ENCODE measurements at regions not wholly inside any gene's neighbourhood (a gene's known extent, or its start where the extent isn't known, plus 50 kb on each side); places are given as distances from the start of the nearest gene placed in this dataset.

- Histone ChIP-seq H3K27ac (ENCODE audit: low read length) (no peak overlapping the region), H2AFZ (ENCODE audit: low read depth, low read length) (no peak overlapping the region), H3K9me3 (ENCODE audit: insufficient read depth, low read length) (no peaks in the 10 kb centered on the region), H3K4me3 (ENCODE audit: low read length) (no peak overlapping the region), H3K4me1 (ENCODE audit: low read length) (no peaks in the 10 kb centered on the region), H3K4me2 (ENCODE audit: low read length) (no peak overlapping the region), H4K20me1 (ENCODE audit: insufficient read depth, low read length) (no peaks in the 10 kb centered on the region), H3K36me3 (replicated peaks; ENCODE audit: low read depth, low read length) (no peaks in the 10 kb centered on the region), H3K27me3 (ENCODE audit: low read depth, low read length) (peaks cover 12% of the 10 kb centered on the region; the same call in 1 of the 2 replicates), H3K9ac (ENCODE audit: low read length) (no peak overlapping the region), H3K79me2 (ENCODE audit: low read length) (no peaks in the 10 kb centered on the region)
- no peak for TF ChIP-seq CTCF (IDR thresholded peaks at IDR 0.05; ENCODE audit: low read depth, low read length)
- no peak for TF ChIP-seq EZH2phosphoT487 (IDR thresholded peaks at IDR 0.05; ENCODE audit: low read depth)
Observed at GRCh38 chr11:15609445-15609844, 494.7 kb downstream of the INSC start.

GRCh38 chr11:15610881-15611280, 496.2 kb downstream of the INSC start:
- TF ChIP-seq EZH2phosphoT487 (IDR thresholded peaks at IDR 0.05; ENCODE audit: low read depth) (no peak), CTCF (IDR thresholded peaks at IDR 0.05; ENCODE audit: low read depth, low read length) (no peak)
- H3K4me3 ChIP-seq (ENCODE audit: low read length), result no peak overlapping the region
- H3K79me2 ChIP-seq (ENCODE audit: low read length), result no peaks in the 10 kb centered on the region
- no peaks in the 10 kb centered on the region for H3K4me1 ChIP-seq (ENCODE audit: low read length)
- H3K4me2 ChIP-seq (ENCODE audit: low read length), result no peak overlapping the region
- H2AFZ ChIP-seq (ENCODE audit: low read depth, low read length), result no peak overlapping the region
- H3K9ac ChIP-seq (ENCODE audit: low read length), result no peak overlapping the region
- H3K27ac ChIP-seq (ENCODE audit: low read length), result no peak overlapping the region
- peaks cover 12% of the 10 kb centered on the region; the same call in 1 of the 2 replicates for H3K27me3 ChIP-seq (ENCODE audit: low read depth, low read length)
- no peaks in the 10 kb centered on the region for H3K9me3 ChIP-seq (ENCODE audit: insufficient read depth, low read length)
- no peaks in the 10 kb centered on the region for H3K36me3 ChIP-seq (replicated peaks; ENCODE audit: low read depth, low read length)
- H4K20me1 ChIP-seq (ENCODE audit: insufficient read depth, low read length), result no peaks in the 10 kb centered on the region

- no peaks in the 10 kb centered on the region for H3K4me1 ChIP-seq (ENCODE audit: low read length)
- H3K4me3 ChIP-seq (ENCODE audit: low read length), result no peak overlapping the region
- peaks cover 13% of the 10 kb centered on the region; the same call in 1 of the 2 replicates for H3K27me3 ChIP-seq (ENCODE audit: low read depth, low read length)
- H3K79me2 ChIP-seq (ENCODE audit: low read length), result no peaks in the 10 kb centered on the region
- no peaks in the 10 kb centered on the region for H3K9me3 ChIP-seq (ENCODE audit: insufficient read depth, low read length)
- no peak overlapping the region for H3K4me2 ChIP-seq (ENCODE audit: low read length)
- H2AFZ ChIP-seq (ENCODE audit: low read depth, low read length), result no peak overlapping the region
- H3K36me3 ChIP-seq (replicated peaks; ENCODE audit: low read depth, low read length), result no peaks in the 10 kb centered on the region
- no peaks in the 10 kb centered on the region for H4K20me1 ChIP-seq (ENCODE audit: insufficient read depth, low read length)
- no peak for TF ChIP-seq CTCF (IDR thresholded peaks at IDR 0.05; ENCODE audit: low read depth, low read length)
- TF ChIP-seq EZH2phosphoT487 (IDR thresholded peaks at IDR 0.05; ENCODE audit: low read depth), result no peak
- H3K27ac ChIP-seq (ENCODE audit: low read length), result no peak overlapping the region
- no peak overlapping the region for H3K9ac ChIP-seq (ENCODE audit: low read length)
Observed at GRCh38 chr11:15613251-15613650, 498.5 kb downstream of the INSC start.

- Histone ChIP-seq H3K9ac (ENCODE audit: low read length) (no peak overlapping the region), H3K36me3 (replicated peaks; ENCODE audit: low read depth, low read length) (no peaks in the 10 kb centered on the region), H3K79me2 (ENCODE audit: low read length) (no peaks in the 10 kb centered on the region), H3K4me1 (ENCODE audit: low read length) (no peaks in the 10 kb centered on the region), H3K27ac (ENCODE audit: low read length) (no peak overlapping the region), H4K20me1 (ENCODE audit: insufficient read depth, low read length) (no peaks in the 10 kb centered on the region), H3K27me3 (ENCODE audit: low read depth, low read length) (peaks cover 13% of the 10 kb centered on the region; the same call in 1 of the 2 replicates), H3K9me3 (ENCODE audit: insufficient read depth, low read length) (no peaks in the 10 kb centered on the region), H3K4me3 (ENCODE audit: low read length) (no peak overlapping the region), H2AFZ (ENCODE audit: low read depth, low read length) (no peak overlapping the region), H3K4me2 (ENCODE audit: low read length) (no peak overlapping the region)
- no peak for TF ChIP-seq EZH2phosphoT487 (IDR thresholded peaks at IDR 0.05; ENCODE audit: low read depth)
- TF ChIP-seq CTCF (IDR thresholded peaks at IDR 0.05; ENCODE audit: low read depth, low read length), result no peak
Observed at GRCh38 chr11:15613789-15614188, 499.1 kb downstream of the INSC start.
